HFF-Myc (cell line): ENCODE measurements at regions not wholly inside any gene's neighbourhood (a gene's known extent, or its start where the extent isn't known, plus 50 kb on each side); places are given as distances from the start of the nearest gene placed in this dataset.

ENCODE experiments used
- DNase-seq: peaks from one replicate; pipeline ENCODE4 v3.0.0-alpha.2; 2011; ENCODE audit warnings: low read depth; ENCODE audit errors: extremely low read depth
- H3K4me3 ChIP-seq: replicated peaks from 2 replicates; pipeline ENCODE4 v1.5.1; 2011; ENCODE audit warnings: low read depth, mild to moderate bottlenecking, control low read depth, low read length
- TF ChIP-seq, protein P1 (sequence below): IDR thresholded peaks from 2 replicates; pipeline ENCODE4 v1.5.1; 2012; ENCODE audit warnings: mild to moderate bottlenecking, low read depth, low read length, control low read depth; ENCODE audit errors: missing control alignments

DNA sequence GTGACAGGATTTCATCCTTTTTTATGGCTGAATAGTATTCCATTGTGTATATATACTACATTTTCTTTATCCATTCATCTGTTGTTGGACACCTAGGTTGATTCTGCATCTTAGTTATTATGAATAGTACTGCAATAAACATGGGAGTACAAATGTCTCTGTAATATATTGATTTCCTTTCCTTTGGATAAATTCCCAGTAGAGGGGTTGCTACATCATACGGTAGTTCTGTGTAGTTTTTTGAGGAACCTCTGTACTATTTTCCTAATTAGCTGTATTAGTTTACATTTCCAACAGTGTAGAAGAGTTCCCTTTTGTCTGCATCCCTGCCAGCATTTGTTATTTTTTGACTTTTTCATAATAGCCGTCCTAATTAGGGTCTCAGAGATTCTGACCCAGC is 201.3 kb downstream of the GIPC2 start:
- no peak for DNase-seq
- TF ChIP-seq, protein P1, sequence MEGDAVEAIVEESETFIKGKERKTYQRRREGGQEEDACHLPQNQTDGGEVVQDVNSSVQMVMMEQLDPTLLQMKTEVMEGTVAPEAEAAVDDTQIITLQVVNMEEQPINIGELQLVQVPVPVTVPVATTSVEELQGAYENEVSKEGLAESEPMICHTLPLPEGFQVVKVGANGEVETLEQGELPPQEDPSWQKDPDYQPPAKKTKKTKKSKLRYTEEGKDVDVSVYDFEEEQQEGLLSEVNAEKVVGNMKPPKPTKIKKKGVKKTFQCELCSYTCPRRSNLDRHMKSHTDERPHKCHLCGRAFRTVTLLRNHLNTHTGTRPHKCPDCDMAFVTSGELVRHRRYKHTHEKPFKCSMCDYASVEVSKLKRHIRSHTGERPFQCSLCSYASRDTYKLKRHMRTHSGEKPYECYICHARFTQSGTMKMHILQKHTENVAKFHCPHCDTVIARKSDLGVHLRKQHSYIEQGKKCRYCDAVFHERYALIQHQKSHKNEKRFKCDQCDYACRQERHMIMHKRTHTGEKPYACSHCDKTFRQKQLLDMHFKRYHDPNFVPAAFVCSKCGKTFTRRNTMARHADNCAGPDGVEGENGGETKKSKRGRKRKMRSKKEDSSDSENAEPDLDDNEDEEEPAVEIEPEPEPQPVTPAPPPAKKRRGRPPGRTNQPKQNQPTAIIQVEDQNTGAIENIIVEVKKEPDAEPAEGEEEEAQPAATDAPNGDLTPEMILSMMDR, result no peak

DNA sequence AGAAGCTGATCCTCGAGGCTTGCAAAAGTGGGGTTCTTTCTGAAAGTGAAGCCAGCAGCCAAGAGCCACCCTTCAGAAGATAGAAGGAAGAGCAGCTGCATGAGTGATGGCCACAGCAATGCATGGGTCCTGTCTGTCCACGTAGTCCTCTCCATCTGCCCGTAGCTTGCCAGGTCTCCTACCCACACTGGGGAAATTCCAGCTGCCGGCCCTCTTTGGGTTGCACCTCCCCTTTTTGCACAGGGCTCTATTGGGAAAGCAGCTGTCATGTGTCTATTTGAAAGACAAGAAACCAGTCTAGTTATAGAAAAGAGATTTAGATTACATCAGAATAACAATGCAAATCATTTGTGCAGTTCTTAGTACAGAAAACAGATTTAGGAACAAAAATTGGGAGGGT is 204.4 kb downstream of the GIPC2 start:
- DNase-seq, result no peak
- TF ChIP-seq, protein P1, result no peak
- no peak overlapping the region for H3K4me3 ChIP-seq

More for the DNA sequence above, 201.3 kb downstream of the GIPC2 start:
- H3K4me3 ChIP-seq, result no peak overlapping the region

DNA sequence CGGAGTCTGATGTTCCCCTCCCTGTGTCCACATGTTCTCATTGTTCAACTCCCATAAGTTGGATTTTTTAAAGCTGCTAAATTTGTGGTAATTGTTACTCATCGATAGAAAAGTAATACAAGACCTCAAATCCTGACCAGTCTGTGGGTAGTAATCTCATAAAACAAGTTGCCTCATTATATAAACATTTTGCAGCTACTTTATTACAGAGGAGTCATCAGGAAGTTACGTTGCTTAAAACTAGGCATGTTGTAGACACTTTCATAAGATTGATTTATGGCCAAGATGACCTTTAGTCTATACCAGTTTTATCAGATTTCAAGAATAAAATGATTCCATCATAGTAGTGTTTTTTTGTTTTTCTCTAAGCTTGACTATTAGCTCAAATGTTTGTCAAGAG is 208.8 kb downstream of the GIPC2 start:
- no peak overlapping the region for H3K4me3 ChIP-seq
- TF ChIP-seq, protein P1, result no peak
- peak; percentile 38 for DNase-seq

DNA sequence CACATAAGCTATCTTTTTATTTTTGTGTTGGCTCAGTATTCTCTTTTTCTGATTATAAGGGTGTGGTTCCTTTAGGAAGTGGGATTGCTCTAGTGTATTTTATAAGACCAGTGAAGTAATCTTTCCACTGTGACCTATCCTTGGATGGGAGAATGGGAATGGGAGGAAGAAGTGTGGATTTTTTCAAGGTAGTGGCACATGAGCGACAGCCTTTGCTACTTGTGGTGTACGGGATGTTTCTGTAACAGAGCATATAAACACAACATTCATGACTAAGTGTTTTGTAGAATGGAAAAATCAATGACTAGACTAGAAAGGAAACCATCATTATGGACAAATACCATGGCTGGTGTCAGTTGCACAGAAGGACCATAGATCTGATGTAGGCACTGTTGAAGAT is 209.6 kb downstream of the GIPC2 start:
- TF ChIP-seq, protein P1, result no peak
- no peak for DNase-seq
- H3K4me3 ChIP-seq, result no peak overlapping the region

DNA sequence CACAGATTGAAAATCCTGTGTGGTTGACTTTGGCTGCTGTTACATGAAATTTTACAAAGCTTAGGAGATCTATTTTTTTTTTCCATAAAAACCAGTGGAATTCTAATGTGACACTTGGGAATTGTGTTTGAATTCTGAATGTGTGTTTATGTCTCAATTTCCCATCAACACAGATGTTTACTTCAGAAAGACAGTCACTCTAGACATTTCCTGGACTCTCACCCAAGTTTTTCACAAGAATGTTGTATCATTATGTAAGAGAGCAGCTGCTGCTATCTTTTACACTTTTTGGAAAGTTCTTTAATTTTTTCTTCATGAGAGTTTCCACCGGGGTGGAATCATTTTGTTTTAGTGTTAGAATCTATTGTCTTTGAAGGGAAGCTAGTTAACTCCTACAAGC is 210.1 kb downstream of the GIPC2 start:
- TF ChIP-seq, protein P1, result no peak
- no peak for DNase-seq
- H3K4me3 ChIP-seq, result no peak overlapping the region

DNA sequence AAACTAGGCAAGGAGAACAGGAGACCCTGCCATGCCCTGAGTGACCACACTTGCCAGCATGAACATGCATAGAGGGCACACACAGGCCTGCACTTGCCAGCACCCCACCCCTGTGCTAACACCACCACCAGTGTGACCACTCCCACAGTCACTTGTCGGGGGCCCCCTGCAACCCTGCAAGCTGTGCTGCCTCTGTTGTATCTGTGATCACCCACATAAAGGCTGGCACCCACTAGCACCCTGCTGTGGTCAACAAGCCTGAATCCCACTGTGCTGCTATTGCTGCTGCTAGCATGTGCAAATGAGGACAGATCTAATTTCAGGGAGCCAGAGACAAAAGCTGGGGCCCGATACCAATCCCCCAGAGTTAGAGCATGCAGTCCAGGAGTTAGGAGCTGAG is 217.7 kb downstream of the GIPC2 start:
- TF ChIP-seq, protein P1, result no peak
- no peak for DNase-seq
- H3K4me3 ChIP-seq, result no peak overlapping the region

DNA sequence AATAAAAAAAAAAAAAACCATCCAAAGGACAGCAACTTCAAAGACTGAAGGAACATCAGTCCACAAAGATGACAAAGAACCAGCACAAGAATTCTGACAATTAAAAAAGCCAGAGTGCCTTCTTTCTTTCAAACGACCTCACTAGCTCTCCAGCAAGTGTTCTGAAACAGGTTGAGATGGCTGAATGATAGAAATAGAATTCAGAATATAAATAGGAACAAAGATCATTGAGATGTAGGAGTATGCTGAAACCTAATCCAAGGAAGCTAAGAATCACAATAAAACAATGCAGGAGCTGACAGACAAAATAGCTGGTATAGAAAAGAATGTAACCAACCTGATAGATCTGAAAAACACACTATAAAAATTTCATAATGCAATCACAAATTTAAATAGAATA is 218.2 kb downstream of the GIPC2 start:
- DNase-seq, result no peak
- H3K4me3 ChIP-seq, result no peak overlapping the region

More for the DNA sequence above, 218.2 kb downstream of the GIPC2 start:
- TF ChIP-seq, protein P1, result no peak
